ENCODE measurements at regions not wholly inside any gene's neighbourhood (a gene's known extent, or its start where the extent isn't known, plus 50 kb on each side); places are given as distances from the start of the nearest gene placed in this dataset.

DNA sequence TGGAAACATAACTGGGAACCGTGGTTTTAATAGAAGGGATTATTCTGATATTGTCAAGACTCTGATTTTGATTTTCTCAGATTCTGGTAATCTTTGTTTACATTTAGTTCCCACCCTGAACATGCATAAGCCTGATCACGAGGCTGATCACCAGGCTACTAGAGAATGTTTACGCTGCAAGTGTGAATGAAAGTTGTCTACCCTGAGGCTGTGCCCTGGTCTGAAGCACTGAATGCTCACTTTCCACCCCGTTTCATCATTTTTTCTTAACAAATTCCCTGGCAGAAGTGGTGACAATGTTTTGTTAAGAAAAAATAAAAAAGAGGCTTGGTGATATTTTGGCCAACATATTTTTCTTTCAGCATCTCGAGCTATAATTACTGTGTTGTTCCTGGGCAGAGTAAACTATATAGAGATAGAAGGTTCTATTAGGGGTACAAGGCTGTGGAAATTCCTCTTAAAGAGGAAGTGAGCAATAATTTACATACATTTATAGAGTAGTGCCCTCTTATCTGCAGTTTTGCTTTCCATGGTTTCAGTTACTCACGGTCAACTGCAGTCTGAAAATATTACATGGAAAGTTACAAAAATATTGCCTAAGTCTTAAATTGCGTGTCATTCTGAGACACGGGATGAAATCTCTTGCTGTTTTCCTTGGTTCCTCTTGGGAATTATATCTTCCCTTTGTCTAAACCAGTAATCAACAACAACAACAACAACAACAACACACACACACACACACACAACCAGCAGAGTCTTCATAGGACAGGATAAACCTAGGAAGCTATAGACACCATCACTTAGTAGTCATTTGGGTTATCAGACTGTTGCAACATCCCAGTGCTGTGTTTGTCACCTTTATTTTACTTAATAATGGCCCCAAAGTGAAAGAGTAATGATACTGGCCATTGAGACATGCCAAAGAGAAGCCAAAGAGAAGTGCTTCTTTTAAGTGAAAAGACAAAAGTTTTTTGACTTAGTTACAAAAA is 566.6 kb upstream of the CITED2 start (continued):
- TF ChIP-seq, protein P1, sequence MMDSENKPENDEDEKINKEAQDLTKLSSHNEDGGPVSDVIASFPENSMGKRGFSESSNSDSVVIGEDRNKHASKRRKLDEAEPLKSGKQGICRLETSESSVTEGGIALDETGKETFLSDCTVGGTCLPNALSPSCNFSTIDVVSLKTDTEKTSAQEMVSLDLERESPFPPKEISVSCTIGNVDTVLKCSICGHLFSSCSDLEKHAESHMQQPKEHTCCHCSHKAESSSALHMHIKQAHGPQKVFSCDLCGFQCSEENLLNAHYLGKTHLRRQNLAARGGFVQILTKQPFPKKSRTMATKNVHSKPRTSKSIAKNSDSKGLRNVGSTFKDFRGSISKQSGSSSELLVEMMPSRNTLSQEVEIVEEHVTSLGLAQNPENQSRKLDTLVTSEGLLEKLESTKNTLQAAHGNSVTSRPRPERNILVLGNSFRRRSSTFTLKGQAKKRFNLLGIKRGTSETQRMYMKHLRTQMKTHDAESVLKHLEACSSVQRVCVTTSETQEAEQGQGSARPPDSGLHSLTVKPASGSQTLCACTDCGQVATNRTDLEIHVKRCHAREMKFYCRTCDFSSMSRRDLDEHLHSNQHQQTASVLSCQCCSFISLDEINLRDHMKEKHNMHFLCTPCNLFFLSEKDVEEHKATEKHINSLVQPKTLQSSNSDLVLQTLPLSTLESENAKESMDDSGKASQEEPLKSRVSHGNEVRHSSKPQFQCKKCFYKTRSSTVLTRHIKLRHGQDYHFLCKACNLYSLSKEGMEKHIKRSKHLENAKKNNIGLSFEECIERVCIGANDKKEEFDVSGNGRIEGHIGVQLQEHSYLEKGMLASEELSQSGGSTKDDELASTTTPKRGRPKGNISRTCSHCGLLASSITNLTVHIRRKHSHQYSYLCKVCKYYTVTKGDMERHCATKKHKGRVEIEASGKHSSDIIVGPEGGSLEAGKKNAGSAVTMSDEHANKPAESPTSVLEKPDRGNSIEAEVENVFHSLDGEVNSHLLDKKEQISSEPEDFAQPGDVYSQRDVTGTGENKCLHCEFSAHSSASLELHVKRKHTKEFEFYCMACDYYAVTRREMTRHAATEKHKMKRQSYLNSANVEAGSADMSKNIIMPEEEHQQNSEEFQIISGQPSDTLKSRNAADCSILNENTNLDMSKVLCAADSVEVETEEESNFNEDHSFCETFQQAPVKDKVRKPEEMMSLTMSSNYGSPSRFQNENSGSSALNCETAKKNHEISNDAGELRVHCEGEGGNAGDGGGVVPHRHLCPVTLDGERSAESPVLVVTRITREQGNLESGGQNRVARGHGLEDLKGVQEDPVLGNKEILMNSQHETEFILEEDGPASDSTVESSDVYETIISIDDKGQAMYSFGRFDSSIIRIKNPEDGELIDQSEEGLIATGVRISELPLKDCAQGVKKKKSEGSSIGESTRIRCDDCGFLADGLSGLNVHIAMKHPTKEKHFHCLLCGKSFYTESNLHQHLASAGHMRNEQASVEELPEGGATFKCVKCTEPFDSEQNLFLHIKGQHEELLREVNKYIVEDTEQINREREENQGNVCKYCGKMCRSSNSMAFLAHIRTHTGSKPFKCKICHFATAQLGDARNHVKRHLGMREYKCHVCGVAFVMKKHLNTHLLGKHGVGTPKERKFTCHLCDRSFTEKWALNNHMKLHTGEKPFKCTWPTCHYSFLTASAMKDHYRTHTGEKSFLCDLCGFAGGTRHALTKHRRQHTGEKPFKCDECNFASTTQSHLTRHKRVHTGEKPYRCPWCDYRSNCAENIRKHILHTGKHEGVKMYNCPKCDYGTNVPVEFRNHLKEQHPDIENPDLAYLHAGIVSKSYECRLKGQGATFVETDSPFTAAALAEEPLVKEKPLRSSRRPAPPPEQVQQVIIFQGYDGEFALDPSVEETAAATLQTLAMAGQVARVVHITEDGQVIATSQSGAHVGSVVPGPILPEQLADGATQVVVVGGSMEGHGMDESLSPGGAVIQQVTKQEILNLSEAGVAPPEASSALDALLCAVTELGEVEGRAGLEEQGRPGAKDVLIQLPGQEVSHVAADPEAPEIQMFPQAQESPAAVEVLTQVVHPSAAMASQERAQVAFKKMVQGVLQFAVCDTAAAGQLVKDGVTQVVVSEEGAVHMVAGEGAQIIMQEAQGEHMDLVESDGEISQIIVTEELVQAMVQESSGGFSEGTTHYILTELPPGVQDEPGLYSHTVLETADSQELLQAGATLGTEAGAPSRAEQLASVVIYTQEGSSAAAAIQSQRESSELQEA (IDR thresholded peaks at IDR 0.05; ENCODE audit: low read depth), result no peak
- TF ChIP-seq ELF4 (CRISPR knock-in tag; IDR thresholded peaks at IDR 0.05) (0 out of 2 replicates have a peak, but pooled peaks have one; percentile 8), TAF7 (tag; IDR thresholded peaks at IDR 0.05) (no peak), SMARCE1 (IDR thresholded peaks at IDR 0.05) (0 out of 2 replicates have a peak, but pooled peaks have one; percentile 56), SPI1 (IDR thresholded peaks at IDR 0.05; ENCODE audit: borderline replicate concordance, low read depth, low read length) (peak; percentile 82), CHCHD3 (CRISPR knock-in tag; IDR thresholded peaks at IDR 0.05) (no peak), ZNF79 (CRISPR knock-in tag; IDR thresholded peaks at IDR 0.05; ENCODE audit: low read depth) (no peak), GABPA (tag; conservative IDR thresholded peaks at IDR 0.05; ENCODE audit: low read depth) (peak; percentile 24; the same call in 1 of the 2 replicates)
- TF ChIP-seq, protein P2, sequence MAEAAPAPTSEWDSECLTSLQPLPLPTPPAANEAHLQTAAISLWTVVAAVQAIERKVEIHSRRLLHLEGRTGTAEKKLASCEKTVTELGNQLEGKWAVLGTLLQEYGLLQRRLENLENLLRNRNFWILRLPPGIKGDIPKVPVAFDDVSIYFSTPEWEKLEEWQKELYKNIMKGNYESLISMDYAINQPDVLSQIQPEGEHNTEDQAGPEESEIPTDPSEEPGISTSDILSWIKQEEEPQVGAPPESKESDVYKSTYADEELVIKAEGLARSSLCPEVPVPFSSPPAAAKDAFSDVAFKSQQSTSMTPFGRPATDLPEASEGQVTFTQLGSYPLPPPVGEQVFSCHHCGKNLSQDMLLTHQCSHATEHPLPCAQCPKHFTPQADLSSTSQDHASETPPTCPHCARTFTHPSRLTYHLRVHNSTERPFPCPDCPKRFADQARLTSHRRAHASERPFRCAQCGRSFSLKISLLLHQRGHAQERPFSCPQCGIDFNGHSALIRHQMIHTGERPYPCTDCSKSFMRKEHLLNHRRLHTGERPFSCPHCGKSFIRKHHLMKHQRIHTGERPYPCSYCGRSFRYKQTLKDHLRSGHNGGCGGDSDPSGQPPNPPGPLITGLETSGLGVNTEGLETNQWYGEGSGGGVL (CRISPR knock-in tag; IDR thresholded peaks at IDR 0.05), result no peak
- TF ChIP-seq, protein P3, sequence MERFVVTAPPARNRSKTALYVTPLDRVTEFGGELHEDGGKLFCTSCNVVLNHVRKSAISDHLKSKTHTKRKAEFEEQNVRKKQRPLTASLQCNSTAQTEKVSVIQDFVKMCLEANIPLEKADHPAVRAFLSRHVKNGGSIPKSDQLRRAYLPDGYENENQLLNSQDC (CRISPR knock-in tag; IDR thresholded peaks at IDR 0.05), result no peak
- TF ChIP-seq, protein P4, sequence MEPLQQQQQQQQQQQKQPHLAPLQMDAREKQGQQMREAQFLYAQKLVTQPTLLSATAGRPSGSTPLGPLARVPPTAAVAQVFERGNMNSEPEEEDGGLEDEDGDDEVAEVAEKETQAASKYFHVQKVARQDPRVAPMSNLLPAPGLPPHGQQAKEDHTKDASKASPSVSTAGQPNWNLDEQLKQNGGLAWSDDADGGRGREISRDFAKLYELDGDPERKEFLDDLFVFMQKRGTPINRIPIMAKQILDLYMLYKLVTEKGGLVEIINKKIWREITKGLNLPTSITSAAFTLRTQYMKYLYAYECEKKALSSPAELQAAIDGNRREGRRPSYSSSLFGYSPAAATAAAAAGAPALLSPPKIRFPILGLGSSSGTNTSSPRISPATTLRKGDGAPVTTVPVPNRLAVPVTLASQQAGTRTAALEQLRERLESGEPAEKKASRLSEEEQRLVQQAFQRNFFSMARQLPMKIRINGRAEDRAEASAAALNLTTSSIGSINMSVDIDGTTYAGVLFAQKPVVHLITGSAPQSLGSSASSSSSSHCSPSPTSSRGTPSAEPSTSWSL (CRISPR knock-in tag; IDR thresholded peaks at IDR 0.05; ENCODE audit: borderline replicate concordance), result no peak

Data from K562 (cell line).